GDM1 (cell line): ENCODE measurements at regions not wholly inside any gene's neighbourhood (a gene's known extent, or its start where the extent isn't known, plus 50 kb on each side); places are given as distances from the start of the nearest gene placed in this dataset.

Experiments used
- DNase-seq: peaks from one replicate; lab custom pipeline; 2025; lab: John Stamatoyannopoulos, UW

- no peak for DNase-seq
Observed at GRCh38 chr10:78923647-78924318, 145.0 kb upstream of the ZMIZ1 start.

- DNase-seq: no peak
Observed at GRCh38 chr10:78924319-78925003, 144.3 kb upstream of the ZMIZ1 start.

GRCh38 chr10:78925275-78925674 lies 143.5 kb upstream of the ZMIZ1 start:
- no peak for DNase-seq

GRCh38 chr10:78925800-78926319 lies 142.9 kb upstream of the ZMIZ1 start:
- DNase-seq: no peak

- no peak for DNase-seq
Observed at GRCh38 chr10:78927257-78927995, 141.3 kb upstream of the ZMIZ1 start.

GRCh38 chr10:78928330-78928729 lies 140.4 kb upstream of the ZMIZ1 start:
- no peak for DNase-seq

GRCh38 chr10:78929541-78929940 lies 139.2 kb upstream of the ZMIZ1 start:
- no peak for DNase-seq

- DNase-seq: no peak
Observed at GRCh38 chr10:78931321-78932053, 137.3 kb upstream of the ZMIZ1 start.

- DNase-seq: no peak
Observed at GRCh38 chr10:78932054-78932386, 136.7 kb upstream of the ZMIZ1 start.

GRCh38 chr10:78932861-78933260 lies 135.9 kb upstream of the ZMIZ1 start:
- no peak for DNase-seq

GRCh38 chr10:78933828-78934531 lies 134.8 kb upstream of the ZMIZ1 start:
- no peak for DNase-seq

- no peak for DNase-seq
Observed at GRCh38 chr10:78934532-78934898, 134.3 kb upstream of the ZMIZ1 start.

- no peak for DNase-seq
Observed at GRCh38 chr10:78934994-78935602, 133.7 kb upstream of the ZMIZ1 start.

- no peak for DNase-seq
Observed at GRCh38 chr10:78935697-78936407, 132.9 kb upstream of the ZMIZ1 start.

GRCh38 chr10:78936412-78937342 lies 132.1 kb upstream of the ZMIZ1 start:
- no peak for DNase-seq

- no peak for DNase-seq
Observed at GRCh38 chr10:78937393-78937792, 131.4 kb upstream of the ZMIZ1 start.

GRCh38 chr10:78937800-78938694 lies 130.7 kb upstream of the ZMIZ1 start:
- DNase-seq: no peak
